ENCODE measurements at regions not wholly inside any gene's neighbourhood (a gene's known extent, or its start where the extent isn't known, plus 50 kb on each side); places are given as distances from the start of the nearest gene placed in this dataset.
"Not testable (repeated sequence)": the region's sequence is repeated elsewhere in the genome, so short reads cannot be mapped to it uniquely, and the experiment has no call there.

DNA sequence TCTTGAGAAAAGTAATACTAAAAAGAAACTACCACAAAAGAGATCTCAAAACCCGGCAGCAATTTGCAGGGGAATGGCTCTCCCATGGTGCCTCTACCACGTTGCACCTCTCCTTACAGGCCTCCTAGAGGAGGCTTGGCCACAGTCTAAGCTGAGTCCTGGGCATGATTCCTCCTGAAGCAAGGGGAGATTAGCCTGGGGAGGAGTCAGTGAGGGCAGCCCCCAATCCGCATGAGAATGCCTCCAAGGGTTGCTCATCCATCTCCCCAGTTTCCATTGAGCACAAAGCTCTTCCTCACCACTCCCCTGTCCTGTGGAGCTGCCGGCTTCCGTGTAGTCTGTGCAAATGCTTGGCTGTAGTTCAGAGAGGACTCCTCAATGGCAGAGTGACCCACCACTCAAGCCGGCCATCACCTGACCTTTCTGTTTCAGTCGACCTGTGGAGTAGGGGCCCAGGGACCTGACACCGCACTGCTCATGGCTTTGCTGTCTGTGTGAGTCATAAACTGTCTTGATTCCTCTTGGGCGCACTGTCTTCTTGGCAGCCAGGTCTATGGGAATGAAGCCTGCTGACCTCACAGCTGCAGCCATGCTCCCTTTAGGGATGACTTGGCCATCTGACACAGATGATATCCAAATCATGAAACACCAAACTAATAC, 224.2 kb upstream of the SGCG start:
- H3K9me3 ChIP-seq (ENCODE audit: insufficient read depth, low read depth); CTCF ChIA-PET; BruUV-seq (replicated peaks); H2AFZ ChIP-seq; H3K36me3 ChIP-seq (ENCODE audit: low read depth); H3K27ac ChIP-seq; intact Hi-C loops (cut with micrococcal nuclease; ENCODE audit: unreplicated experiment); H4K20me1 ChIP-seq (ENCODE audit: insufficient read depth); H3K9me2 ChIP-seq (ENCODE audit: insufficient read depth); H3F3A ChIP-seq (ENCODE audit: insufficient read depth, low read depth); H3K4me3 ChIP-seq; H3K4me2 ChIP-seq; DNase-seq; POLR2A ChIA-PET (ENCODE audit: unreplicated experiment); H3K79me2 ChIP-seq (ENCODE audit: low read depth); H3K4me1 ChIP-seq (replicated peaks; ENCODE audit: insufficient read depth): not testable (repeated sequence)
- peaks cover 18% of the 10 kb centered on the region for H3K27me3 ChIP-seq (ENCODE audit: insufficient read depth, low read depth)

GRCh38 chr13:22959859-22960258, 220.9 kb upstream of the SGCG start:
- POLR2A ChIA-PET (ENCODE audit: unreplicated experiment); BruUV-seq (replicated peaks); H2AFZ ChIP-seq: not testable (repeated sequence)

GRCh38 chr13:22960827-22961226, 220.0 kb upstream of the SGCG start:
- no peaks in the 10 kb centered on the region for H3K4me1 ChIP-seq (replicated peaks; ENCODE audit: insufficient read depth)
- no peak overlapping the region for H3K4me2 ChIP-seq
- no peaks in the 10 kb centered on the region for H3K9me2 ChIP-seq (ENCODE audit: insufficient read depth)
- no peak overlapping the region for H2AFZ ChIP-seq
- no peaks in the 10 kb centered on the region for H3K36me3 ChIP-seq (ENCODE audit: low read depth)
- no peaks in the 10 kb centered on the region for H3F3A ChIP-seq (ENCODE audit: insufficient read depth, low read depth)
- POLR2A ChIA-PET (ENCODE audit: unreplicated experiment): no interaction called here
- intact Hi-C loops (cut with micrococcal nuclease; ENCODE audit: unreplicated experiment): no loop called here
- no TSS peak for BruUV-seq (replicated peaks)
- H3K9me3 ChIP-seq (ENCODE audit: insufficient read depth, low read depth): no peaks in the 10 kb centered on the region
- no peaks in the 10 kb centered on the region for H4K20me1 ChIP-seq (ENCODE audit: insufficient read depth)
- H3K79me2 ChIP-seq (ENCODE audit: low read depth): no peaks in the 10 kb centered on the region
- CTCF ChIA-PET: no interaction called here
- H3K27me3 ChIP-seq (ENCODE audit: insufficient read depth, low read depth): peaks cover 50% of the 10 kb centered on the region
- H3K4me3 ChIP-seq: no peak overlapping the region
- DNase-seq: no peak
- no peak overlapping the region for H3K27ac ChIP-seq
- TF ChIP-seq, protein P1, sequence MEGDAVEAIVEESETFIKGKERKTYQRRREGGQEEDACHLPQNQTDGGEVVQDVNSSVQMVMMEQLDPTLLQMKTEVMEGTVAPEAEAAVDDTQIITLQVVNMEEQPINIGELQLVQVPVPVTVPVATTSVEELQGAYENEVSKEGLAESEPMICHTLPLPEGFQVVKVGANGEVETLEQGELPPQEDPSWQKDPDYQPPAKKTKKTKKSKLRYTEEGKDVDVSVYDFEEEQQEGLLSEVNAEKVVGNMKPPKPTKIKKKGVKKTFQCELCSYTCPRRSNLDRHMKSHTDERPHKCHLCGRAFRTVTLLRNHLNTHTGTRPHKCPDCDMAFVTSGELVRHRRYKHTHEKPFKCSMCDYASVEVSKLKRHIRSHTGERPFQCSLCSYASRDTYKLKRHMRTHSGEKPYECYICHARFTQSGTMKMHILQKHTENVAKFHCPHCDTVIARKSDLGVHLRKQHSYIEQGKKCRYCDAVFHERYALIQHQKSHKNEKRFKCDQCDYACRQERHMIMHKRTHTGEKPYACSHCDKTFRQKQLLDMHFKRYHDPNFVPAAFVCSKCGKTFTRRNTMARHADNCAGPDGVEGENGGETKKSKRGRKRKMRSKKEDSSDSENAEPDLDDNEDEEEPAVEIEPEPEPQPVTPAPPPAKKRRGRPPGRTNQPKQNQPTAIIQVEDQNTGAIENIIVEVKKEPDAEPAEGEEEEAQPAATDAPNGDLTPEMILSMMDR (conservative IDR thresholded peaks at IDR 0.05): no peak
- no peak for TF ChIP-seq EZH2 (IDR thresholded peaks at IDR 0.05; ENCODE audit: low read depth)

More at GRCh38 chr13:22959859-22960258, 220.9 kb upstream of the SGCG start:
- H3F3A ChIP-seq (ENCODE audit: insufficient read depth, low read depth); H4K20me1 ChIP-seq (ENCODE audit: insufficient read depth); DNase-seq; intact Hi-C loops (cut with micrococcal nuclease; ENCODE audit: unreplicated experiment); CTCF ChIA-PET; H3K9me3 ChIP-seq (ENCODE audit: insufficient read depth, low read depth); H3K9me2 ChIP-seq (ENCODE audit: insufficient read depth); H3K36me3 ChIP-seq (ENCODE audit: low read depth); H3K4me1 ChIP-seq (replicated peaks; ENCODE audit: insufficient read depth); H3K79me2 ChIP-seq (ENCODE audit: low read depth); H3K4me3 ChIP-seq; H3K4me2 ChIP-seq; H3K27ac ChIP-seq: not testable (repeated sequence)
- H3K27me3 ChIP-seq (ENCODE audit: insufficient read depth, low read depth): peaks cover 44% of the 10 kb centered on the region

DNA sequence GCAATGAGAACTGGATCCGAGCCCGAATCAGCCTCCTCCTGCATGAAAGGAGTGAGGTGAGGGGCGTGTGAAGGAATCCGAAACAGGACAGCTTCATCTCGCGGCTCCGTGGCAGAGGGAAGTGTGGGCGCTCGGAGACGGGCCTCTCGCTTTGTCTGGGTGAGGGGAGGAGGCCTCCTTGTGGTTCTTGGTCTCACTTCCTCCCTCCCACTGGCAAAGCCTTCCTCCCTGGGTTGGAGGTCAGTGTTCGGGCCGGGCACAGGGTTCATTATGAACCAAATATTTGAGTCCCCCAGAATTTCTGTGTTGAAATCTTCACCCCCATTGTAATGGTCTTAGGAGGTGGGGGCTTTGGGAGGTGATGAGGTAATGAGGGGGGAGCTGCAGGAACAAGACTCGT, 219.4 kb upstream of the SGCG start:
- H3K79me2 ChIP-seq (ENCODE audit: low read depth); CTCF ChIA-PET; BruUV-seq (replicated peaks); POLR2A ChIA-PET (ENCODE audit: unreplicated experiment); DNase-seq; H3K9me2 ChIP-seq (ENCODE audit: insufficient read depth); H3K4me1 ChIP-seq (replicated peaks; ENCODE audit: insufficient read depth); intact Hi-C loops (cut with micrococcal nuclease; ENCODE audit: unreplicated experiment); H3K4me2 ChIP-seq; H3F3A ChIP-seq (ENCODE audit: insufficient read depth, low read depth); H3K27ac ChIP-seq; H3K9me3 ChIP-seq (ENCODE audit: insufficient read depth, low read depth); H3K4me3 ChIP-seq; H2AFZ ChIP-seq; H3K36me3 ChIP-seq (ENCODE audit: low read depth); H4K20me1 ChIP-seq (ENCODE audit: insufficient read depth): not testable (repeated sequence)
- H3K27me3 ChIP-seq (ENCODE audit: insufficient read depth, low read depth): peaks cover 50% of the 10 kb centered on the region
